ENCODE measurements at regions not wholly inside any gene's neighbourhood (a gene's known extent, or its start where the extent isn't known, plus 50 kb on each side); places are given as distances from the start of the nearest gene placed in this dataset.

GRCh38 chr10:22111705-22112104 is 106.1 kb downstream of the EBLN1 start:
- no peak overlapping the region for H3K27ac ChIP-seq
- 64 to 81% (median 69%) methylated on average over 3 of the region's 3 CpGs for WGBS, 3 donors

DNA sequence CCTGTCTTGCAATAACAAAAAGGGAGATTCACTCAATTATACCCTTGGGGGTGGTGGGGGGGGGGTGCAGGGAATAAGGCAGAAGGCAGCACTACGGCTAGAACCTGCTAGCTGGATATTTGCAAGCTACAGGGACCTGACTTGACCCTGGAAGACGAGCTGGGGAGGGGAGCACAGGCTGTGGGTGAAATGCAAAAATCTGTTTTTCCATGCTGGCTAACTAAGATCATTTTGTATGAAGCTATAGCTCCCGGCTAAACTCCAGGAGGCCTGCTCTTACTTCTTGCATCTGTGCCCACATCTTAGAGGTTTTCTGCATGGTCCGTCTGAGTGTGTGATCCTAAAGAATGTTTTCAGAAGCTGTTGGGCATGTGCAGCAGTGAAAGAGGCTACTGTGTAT is 106.6 kb downstream of the EBLN1 start:
- 20 to 41% (median 33%) methylated on average over 4 of the region's 4 CpGs for WGBS, 3 donors
- intact Hi-C loops (cut with DNase I) = no loop called here
- H3K27me3 ChIP-seq = no peaks in the 10 kb centered on the region
- DNase-seq = no peak
- H3K27ac ChIP-seq = no peak overlapping the region
- H3K36me3 ChIP-seq = no peaks in the 10 kb centered on the region
- no peaks in the 10 kb centered on the region for H3K4me1 ChIP-seq (ENCODE audit: insufficient read depth)
- H3K4me3 ChIP-seq = no peak overlapping the region
- no peak for TF ChIP-seq POLR2A (IDR thresholded peaks at IDR 0.05)
- TF ChIP-seq, protein P1, sequence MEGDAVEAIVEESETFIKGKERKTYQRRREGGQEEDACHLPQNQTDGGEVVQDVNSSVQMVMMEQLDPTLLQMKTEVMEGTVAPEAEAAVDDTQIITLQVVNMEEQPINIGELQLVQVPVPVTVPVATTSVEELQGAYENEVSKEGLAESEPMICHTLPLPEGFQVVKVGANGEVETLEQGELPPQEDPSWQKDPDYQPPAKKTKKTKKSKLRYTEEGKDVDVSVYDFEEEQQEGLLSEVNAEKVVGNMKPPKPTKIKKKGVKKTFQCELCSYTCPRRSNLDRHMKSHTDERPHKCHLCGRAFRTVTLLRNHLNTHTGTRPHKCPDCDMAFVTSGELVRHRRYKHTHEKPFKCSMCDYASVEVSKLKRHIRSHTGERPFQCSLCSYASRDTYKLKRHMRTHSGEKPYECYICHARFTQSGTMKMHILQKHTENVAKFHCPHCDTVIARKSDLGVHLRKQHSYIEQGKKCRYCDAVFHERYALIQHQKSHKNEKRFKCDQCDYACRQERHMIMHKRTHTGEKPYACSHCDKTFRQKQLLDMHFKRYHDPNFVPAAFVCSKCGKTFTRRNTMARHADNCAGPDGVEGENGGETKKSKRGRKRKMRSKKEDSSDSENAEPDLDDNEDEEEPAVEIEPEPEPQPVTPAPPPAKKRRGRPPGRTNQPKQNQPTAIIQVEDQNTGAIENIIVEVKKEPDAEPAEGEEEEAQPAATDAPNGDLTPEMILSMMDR (IDR thresholded peaks at IDR 0.05) = no peak
- no peak for TF ChIP-seq EP300 (IDR thresholded peaks at IDR 0.05)
- no peaks in the 10 kb centered on the region for H3K9me3 ChIP-seq

More at GRCh38 chr10:22111705-22112104, 106.1 kb downstream of the EBLN1 start:
- no peaks in the 10 kb centered on the region for H3K4me1 ChIP-seq (ENCODE audit: insufficient read depth)
- DNase-seq = no peak
- TF ChIP-seq POLR2A (IDR thresholded peaks at IDR 0.05) (no peak), EP300 (IDR thresholded peaks at IDR 0.05) (no peak)
- TF ChIP-seq, protein P1 (IDR thresholded peaks at IDR 0.05) = no peak
- H3K4me3 ChIP-seq = no peak overlapping the region
- H3K9me3 ChIP-seq = no peaks in the 10 kb centered on the region
- no peaks in the 10 kb centered on the region for H3K36me3 ChIP-seq
- intact Hi-C loops (cut with DNase I) = no loop called here
- H3K27me3 ChIP-seq = no peaks in the 10 kb centered on the region

- no peak for DNase-seq
- H3K27ac ChIP-seq = no peak overlapping the region
- H3K4me3 ChIP-seq = no peak overlapping the region
- H3K36me3 ChIP-seq = no peaks in the 10 kb centered on the region
- no peaks in the 10 kb centered on the region for H3K27me3 ChIP-seq
- TF ChIP-seq, protein P1 (IDR thresholded peaks at IDR 0.05) = no peak
- TF ChIP-seq EP300 (IDR thresholded peaks at IDR 0.05) (no peak), POLR2A (IDR thresholded peaks at IDR 0.05) (no peak)
- intact Hi-C loops (cut with DNase I) = no loop called here
- 10 to 12% (median 11%) methylated on average over 3 of the region's 3 CpGs for WGBS, 3 donors
- no peaks in the 10 kb centered on the region for H3K9me3 ChIP-seq
- H3K4me1 ChIP-seq (ENCODE audit: insufficient read depth) = no peaks in the 10 kb centered on the region
Observed at GRCh38 chr10:22110761-22111160, 107.1 kb downstream of the EBLN1 start.

DNA sequence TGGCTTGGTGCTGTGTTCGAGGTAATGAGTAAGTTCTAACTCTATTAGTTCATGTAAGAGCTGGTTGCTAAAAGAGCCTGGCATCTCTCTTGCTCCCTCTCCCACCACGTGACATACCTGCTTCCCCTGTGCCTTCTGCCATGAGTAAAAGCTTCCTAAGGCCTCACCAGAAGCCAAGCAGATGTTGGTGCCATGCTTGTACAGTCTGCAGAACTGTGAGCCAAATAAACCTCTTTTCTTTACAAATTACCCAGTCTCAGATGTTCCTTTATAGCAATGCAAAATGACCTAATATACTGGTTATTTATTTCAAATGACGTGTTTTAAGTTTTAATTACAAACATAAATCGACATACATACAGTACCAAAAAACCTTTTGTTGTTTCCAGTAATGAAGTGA is 101.7 kb upstream of the DNAJC1 start:
- Histone ChIP-seq H3K27me3 (no peaks in the 10 kb centered on the region), H3K4me3 (no peak overlapping the region), H3K9me3 (no peaks in the 10 kb centered on the region), H3K27ac (no peak overlapping the region), H3K4me1 (ENCODE audit: insufficient read depth) (no peaks in the 10 kb centered on the region), H3K36me3 (no peaks in the 10 kb centered on the region)
- intact Hi-C loops (cut with DNase I) = no loop called here
- WGBS, 3 donors = 82 to 84% (median 82%) methylated on average over 4 of the region's 4 CpGs
- no peak for TF ChIP-seq POLR2A (IDR thresholded peaks at IDR 0.05)
- TF ChIP-seq, protein P1 (IDR thresholded peaks at IDR 0.05) = no peak
- TF ChIP-seq EP300 (IDR thresholded peaks at IDR 0.05) = no peak
- DNase-seq = no peak

Measured in ovary (tissue), 7 donors.